ENCODE measurements at regions not wholly inside any gene's neighbourhood (a gene's known extent, or its start where the extent isn't known, plus 50 kb on each side); places are given as distances from the start of the nearest gene placed in this dataset.

- TF ChIP-seq CTCF (IDR thresholded peaks at IDR 0.05; ENCODE audit: poor library complexity) (no peak), EZH2 (IDR thresholded peaks at IDR 0.05; ENCODE audit: borderline replicate concordance) (no peak)
Observed at GRCh38 chr6:141848029-141848890, 284.5 kb upstream of the GJE1 start.

All from hepatocyte (in vitro differentiated cells).